Fibroblast of lung (primary cell): ENCODE measurements at regions not wholly inside any gene's neighbourhood (a gene's known extent, or its start where the extent isn't known, plus 50 kb on each side); places are given as distances from the start of the nearest gene placed in this dataset.

Experiments used
- EZH2 ChIP-seq: IDR thresholded peaks from 2 replicates; pipeline ENCODE4 v1.5.1; 2012; ENCODE audit warnings: low read length, control low read depth, mild to moderate bottlenecking; ENCODE audit errors: missing control alignments
- TF ChIP-seq, protein P1 (sequence below), 2 donors: IDR thresholded peaks in 1 of 2; conservative IDR thresholded peaks in 1 of 2; 1 replicate in 1 of 2; 2 replicates in 1 of 2; pipeline ENCODE4 v1.5.1; 2011 to 2012; ENCODE audit warnings: low read length in 2 of 2, control low read depth in 1 of 2, inconsistent platforms in 1 of 2, low read depth in 1 of 2, mild to moderate bottlenecking in 1 of 2

DNA sequence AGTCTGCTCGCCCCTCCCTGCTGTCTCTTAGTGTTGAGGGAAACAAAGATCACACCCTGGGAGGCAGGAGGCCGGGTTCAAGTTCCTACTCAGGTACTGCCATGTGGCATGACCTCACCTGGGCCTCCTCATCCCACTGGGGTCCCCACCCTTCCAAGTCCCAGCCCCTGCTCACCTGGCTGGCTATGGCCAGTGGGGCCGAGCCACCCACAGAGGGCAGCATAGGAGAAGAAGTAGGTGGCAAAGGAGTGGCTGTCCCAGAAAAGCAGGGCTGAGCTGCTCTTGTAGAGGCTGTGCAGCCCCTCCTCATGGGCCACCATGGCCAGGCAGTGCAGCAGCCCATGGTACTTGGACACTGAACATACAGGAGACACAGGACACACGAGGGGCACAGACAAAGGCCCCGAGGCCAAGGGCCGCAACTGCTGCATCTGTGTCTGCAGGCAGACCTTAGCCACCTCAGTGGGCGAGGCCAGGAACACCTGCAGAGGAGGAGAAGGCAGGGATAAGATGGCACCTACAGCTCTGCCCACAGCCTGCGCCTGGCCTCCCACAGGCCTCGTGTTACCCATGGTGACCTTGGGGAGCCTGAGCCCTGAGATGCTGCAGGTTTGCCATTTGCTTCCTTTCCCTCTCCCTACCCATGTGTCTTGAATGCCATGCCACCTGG is 50.6 kb upstream of the MPEG1 start:
- TF ChIP-seq, protein P1, sequence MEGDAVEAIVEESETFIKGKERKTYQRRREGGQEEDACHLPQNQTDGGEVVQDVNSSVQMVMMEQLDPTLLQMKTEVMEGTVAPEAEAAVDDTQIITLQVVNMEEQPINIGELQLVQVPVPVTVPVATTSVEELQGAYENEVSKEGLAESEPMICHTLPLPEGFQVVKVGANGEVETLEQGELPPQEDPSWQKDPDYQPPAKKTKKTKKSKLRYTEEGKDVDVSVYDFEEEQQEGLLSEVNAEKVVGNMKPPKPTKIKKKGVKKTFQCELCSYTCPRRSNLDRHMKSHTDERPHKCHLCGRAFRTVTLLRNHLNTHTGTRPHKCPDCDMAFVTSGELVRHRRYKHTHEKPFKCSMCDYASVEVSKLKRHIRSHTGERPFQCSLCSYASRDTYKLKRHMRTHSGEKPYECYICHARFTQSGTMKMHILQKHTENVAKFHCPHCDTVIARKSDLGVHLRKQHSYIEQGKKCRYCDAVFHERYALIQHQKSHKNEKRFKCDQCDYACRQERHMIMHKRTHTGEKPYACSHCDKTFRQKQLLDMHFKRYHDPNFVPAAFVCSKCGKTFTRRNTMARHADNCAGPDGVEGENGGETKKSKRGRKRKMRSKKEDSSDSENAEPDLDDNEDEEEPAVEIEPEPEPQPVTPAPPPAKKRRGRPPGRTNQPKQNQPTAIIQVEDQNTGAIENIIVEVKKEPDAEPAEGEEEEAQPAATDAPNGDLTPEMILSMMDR (conservative IDR thresholded peaks at IDR 0.05 in 1 of 2, IDR thresholded peaks at IDR 0.05 in 1 of 2; ENCODE audit: low read depth in 1 of 2, low read length in 2 of 2) = no peak
- no peak for TF ChIP-seq EZH2
